H1 (cell line): ENCODE measurements at regions not wholly inside any gene's neighbourhood (a gene's known extent, or its start where the extent isn't known, plus 50 kb on each side); places are given as distances from the start of the nearest gene placed in this dataset.

ENCODE experiments used
- CTCF ChIA-PET: fragments of 300-600 bp; sonication (Branson Sonifier 250); formaldehyde crosslinking; loops from one replicate; lab custom pipeline; 2021; ENCODE audit not compliant: partially characterized antibody; lab: Charles Lee
- POLR2A ChIA-PET: fragments of 300-600 bp; sonication (Branson Sonifier 250); formaldehyde crosslinking; loops from one replicate; lab custom pipeline; 2021; ENCODE audit warnings: inconsistent platforms; ENCODE audit not compliant: partially characterized antibody; lab: Charles Lee
- DNase-seq, 2 experiments: peaks; one replicate each; pipeline versions ENCODE4 v3.0.0 to v3.0.0-alpha.2; 2010 to 2022; ENCODE audit warnings: low spot score in 2 of 2, low read depth in 1 of 2, mixed read lengths in 1 of 2
- FAIRE-seq: peaks from 2 replicates; lab custom pipeline; 2011; peaks lifted over from hg19 to GRCh38; lab: Jason Lieb, UNC
- H2AFZ ChIP-seq: 2 replicates; pipeline ENCODE4 v1.8.1; 2012; ENCODE audit warnings: low read length, inconsistent platforms
- H2AK5ac ChIP-seq: 2 replicates; pipeline ENCODE4 v1.6.1; 2013; ENCODE audit warnings: low read depth, low read length
- H2BK120ac ChIP-seq: replicated peaks from 2 replicates; pipeline ENCODE3; 2013; ENCODE audit warnings: low read depth, low read length, inconsistent platforms
- H2BK12ac ChIP-seq: 2 replicates; pipeline ENCODE4 v1.6.1; 2013; ENCODE audit warnings: low read depth, low read length
- H2BK15ac ChIP-seq: 2 replicates; pipeline ENCODE4 v1.6.1; 2013; ENCODE audit warnings: low read length
- H2BK20ac ChIP-seq: 2 replicates; pipeline ENCODE4 v1.6.1; 2013; ENCODE audit warnings: low read length
- H2BK5ac ChIP-seq: 2 replicates; pipeline ENCODE4 v1.6.1; 2013; ENCODE audit warnings: low read depth, low read length
- H3K14ac ChIP-seq: 2 replicates; pipeline ENCODE4 v1.6.1; 2013; ENCODE audit warnings: inconsistent platforms; ENCODE audit not compliant: insufficient read length
- H3K18ac ChIP-seq: 2 replicates; pipeline ENCODE4 v1.6.1; 2013; ENCODE audit warnings: low read length; ENCODE audit errors: extremely low read depth
- H3K23ac ChIP-seq: 2 replicates; pipeline ENCODE4 v1.6.1; 2013; ENCODE audit warnings: inconsistent platforms; ENCODE audit not compliant: insufficient read length
- H3K23me2 ChIP-seq: 2 replicates; pipeline ENCODE4 v1.6.1; 2013; ENCODE audit warnings: low read depth, low read length
- H3K27ac ChIP-seq: 2 replicates; pipeline ENCODE4 v1.6.1; 2011; ENCODE audit warnings: low read depth, low read length, inconsistent platforms
- H3K27me3 ChIP-seq, 4 experiments: replicated peaks in 1 of 4; 1 replicate in 1 of 4; 2 replicates in 3 of 4; pipeline versions ENCODE4 v1.6.1 to v1.8.1; 2011 to 2013; ENCODE audit warnings: low read length in 3 of 4, mild to moderate bottlenecking in 3 of 4, inconsistent platforms in 2 of 4, mixed read lengths in 2 of 4, moderate library complexity in 1 of 4; ENCODE audit not compliant: control insufficient read depth in 3 of 4, insufficient read depth in 3 of 4; ENCODE audit errors: extremely low read depth in 1 of 4
- H3K36me3 ChIP-seq, 4 experiments: 2 replicates each; pipeline versions ENCODE4 v1.6.1 to v1.8.1; 2011 to 2013; ENCODE audit warnings: mild to moderate bottlenecking in 4 of 4, low read length in 3 of 4, moderate library complexity in 2 of 4, control low read depth in 1 of 4, inconsistent platforms in 1 of 4; ENCODE audit not compliant: insufficient read depth in 4 of 4, control insufficient read depth in 2 of 4
- H3K4ac ChIP-seq: replicated peaks from 2 replicates; pipeline ENCODE3; 2013; ENCODE audit warnings: low read length, low read depth, mixed read lengths, inconsistent platforms; ENCODE audit not compliant: insufficient read length
- H3K4me1 ChIP-seq, 4 experiments: replicated peaks in 1 of 4; 1 replicate in 1 of 4; 2 replicates in 3 of 4; pipeline versions ENCODE4 v1.6.1 to v1.8.1; 2011 to 2013; ENCODE audit warnings: low read length in 3 of 4, inconsistent platforms in 2 of 4, mixed read lengths in 1 of 4; ENCODE audit not compliant: insufficient read depth in 4 of 4, control insufficient read depth in 3 of 4
- H3K4me2 ChIP-seq, 2 experiments: 2 replicates each; pipeline versions ENCODE4 v1.6.1 to v1.8.1; 2011 to 2013; ENCODE audit warnings: low read depth in 2 of 2, low read length in 2 of 2, control low read depth in 1 of 2, inconsistent platforms in 1 of 2, mild to moderate bottlenecking in 1 of 2; ENCODE audit not compliant: insufficient read depth in 1 of 2
- H3K4me3 ChIP-seq, 4 experiments: fragments of 200-600, 300-600 bp in 1 of 4; sonication (generic), shearing (Covaris generic), sonication (Bioruptor Twin) in 1 of 4; 2 replicates each; pipeline versions ENCODE4 v1.5.1 to v1.8.1; 2011 to 2016; ENCODE audit warnings: low read length in 4 of 4, low read depth in 3 of 4, control low read depth in 2 of 4, inconsistent platforms in 2 of 4, mild to moderate bottlenecking in 2 of 4, mixed read lengths in 1 of 4, moderate library complexity in 1 of 4; ENCODE audit not compliant: insufficient read depth in 2 of 4; ENCODE audit errors: extremely low read depth in 1 of 4
- H3K56ac ChIP-seq: replicated peaks from 2 replicates; pipeline ENCODE3; 2013; ENCODE audit warnings: low read depth, mild to moderate bottlenecking, mixed read lengths, low read length, inconsistent platforms; ENCODE audit not compliant: insufficient read length
- H3K79me1 ChIP-seq: 2 replicates; pipeline ENCODE4 v1.6.1; 2013; ENCODE audit warnings: low read depth, low read length, control low read depth
- H3K79me2 ChIP-seq, 2 experiments: 2 replicates each; pipeline versions ENCODE4 v1.6.1 to v1.8.1; 2012 to 2013; ENCODE audit warnings: low read length in 2 of 2, mild to moderate bottlenecking in 2 of 2, inconsistent platforms in 1 of 2; ENCODE audit not compliant: insufficient read depth in 2 of 2, control insufficient read depth in 1 of 2
- H3K9ac ChIP-seq, 4 experiments: replicated peaks in 1 of 4; 1 replicate in 1 of 4; 2 replicates in 3 of 4; pipeline versions ENCODE4 v1.6.1 to v1.8.1; 2011 to 2013; ENCODE audit warnings: low read depth in 3 of 4, low read length in 3 of 4, control low read depth in 2 of 4, mild to moderate bottlenecking in 2 of 4, moderate library complexity in 2 of 4, inconsistent platforms in 1 of 4; ENCODE audit errors: extremely low read depth in 1 of 4
- H3K9me3 ChIP-seq, 2 experiments: 2 replicates each; pipeline versions ENCODE4 v1.6.1 to v1.8.1; 2012 to 2013; ENCODE audit warnings: mild to moderate bottlenecking in 2 of 2, moderate library complexity in 2 of 2, control low read depth in 1 of 2, inconsistent platforms in 1 of 2, low read depth in 1 of 2, low read length in 1 of 2, mixed read lengths in 1 of 2; ENCODE audit not compliant: insufficient read depth in 2 of 2
- H4K20me1 ChIP-seq, 2 experiments: replicated peaks in 1 of 2; 2 replicates each; pipeline versions ENCODE3 to v1.8.1; 2011 to 2013; ENCODE audit warnings: inconsistent platforms in 2 of 2, low read length in 2 of 2, mild to moderate bottlenecking in 1 of 2; ENCODE audit not compliant: insufficient read depth in 2 of 2, control insufficient read depth in 1 of 2
- H4K5ac ChIP-seq: 2 replicates; pipeline ENCODE4 v1.6.1; 2013; ENCODE audit warnings: low read length, low read depth, mixed read lengths, inconsistent platforms; ENCODE audit not compliant: insufficient read length
- H4K8ac ChIP-seq: 2 replicates; pipeline ENCODE4 v1.8.0; 2013; ENCODE audit warnings: mild to moderate bottlenecking, moderate library complexity, low read length, inconsistent platforms; ENCODE audit not compliant: insufficient read depth; ENCODE audit errors: extremely low read depth
- H4K91ac ChIP-seq: replicated peaks from 2 replicates; pipeline ENCODE3; 2013; ENCODE audit warnings: low read length, mixed read lengths, inconsistent platforms; ENCODE audit not compliant: insufficient read length
- CHD2 ChIP-seq: IDR thresholded peaks from 2 replicates; pipeline ENCODE4 v1.6.1; 2012; ENCODE audit warnings: low read length, improper control_type of control experiment
- CTCF ChIP-seq, 3 experiments: IDR thresholded peaks; 1 replicate in 2 of 3; 2 replicates in 1 of 3; pipeline versions ENCODE4 v1.5.1 to v1.6.1; 2011; ENCODE audit warnings: low read length in 3 of 3, mild to moderate bottlenecking in 3 of 3, inconsistent platforms in 2 of 3, low read depth in 1 of 3, moderate library complexity in 1 of 3; ENCODE audit not compliant: insufficient read depth in 1 of 3; ENCODE audit errors: control extremely low read depth in 1 of 3
- EP300 ChIP-seq, 2 experiments: IDR thresholded peaks; 1 replicate in 1 of 2; 2 replicates in 1 of 2; pipeline ENCODE4 v1.6.1; 2011 to 2012; ENCODE audit warnings: low read depth in 2 of 2, low read length in 2 of 2, mild to moderate bottlenecking in 2 of 2, borderline replicate concordance in 1 of 2, inconsistent platforms in 1 of 2, moderate library complexity in 1 of 2
- KDM4A ChIP-seq: IDR thresholded peaks from one replicate; pipeline ENCODE4 v1.7.1; 2012; ENCODE audit warnings: low read depth, mild to moderate bottlenecking, moderate library complexity, low read length, inconsistent platforms; ENCODE audit not compliant: severe bottlenecking
- NRF1 ChIP-seq: IDR thresholded peaks from 2 replicates; pipeline ENCODE4 v1.6.1; 2011; ENCODE audit warnings: mild to moderate bottlenecking, low read depth, low read length, improper control_type of control experiment
- RXRA ChIP-seq: IDR thresholded peaks from 2 replicates; pipeline ENCODE4 v1.6.1; 2011; ENCODE audit warnings: low read depth, mild to moderate bottlenecking, low read length, moderate library complexity; ENCODE audit not compliant: insufficient read depth
- SIRT6 ChIP-seq: IDR thresholded peaks from one replicate; pipeline ENCODE4 v1.7.1; 2012; ENCODE audit warnings: low read length, inconsistent platforms
- SIX5 ChIP-seq: IDR thresholded peaks from 2 replicates; pipeline ENCODE4 v1.6.1; 2011; ENCODE audit warnings: mild to moderate bottlenecking, low read depth, low read length
- SRF ChIP-seq: IDR thresholded peaks from 2 replicates; pipeline ENCODE4 v1.6.1; 2011; ENCODE audit warnings: mild to moderate bottlenecking, low read depth, low read length, moderate library complexity
- TCF12 ChIP-seq: IDR thresholded peaks from 2 replicates; pipeline ENCODE4 v1.6.1; 2011; ENCODE audit warnings: low read depth, mild to moderate bottlenecking, low read length
- USF2 ChIP-seq: IDR thresholded peaks from 2 replicates; pipeline ENCODE4 v1.6.1; 2011; ENCODE audit warnings: low read length, improper control_type of control experiment
- ZNF274 ChIP-seq: IDR thresholded peaks from 2 replicates; pipeline ENCODE4 v1.7.0; 2012; ENCODE audit warnings: low read length, borderline replicate concordance; ENCODE audit errors: extremely low read depth
- WGBS, 2 experiments: shearing (Covaris generic) in 1 of 2; methylation state at CpG; one replicate each; pipeline versions ENCODE4 v1.1.6 to v1.1.7; 2013 to 2015; ENCODE audit warnings: low lambda C conversion rate in 2 of 2, mixed read lengths in 2 of 2, inconsistent platforms in 1 of 2, low coverage in 1 of 2, missing lambda C conversion rate in 1 of 2; ENCODE audit not compliant: insufficient replicate concordance in 2 of 2, insufficient coverage in 1 of 2, insufficient read length in 1 of 2; ENCODE audit errors: extremely low coverage in 1 of 2, missing lambda C conversion rate in 1 of 2; 5-methylcytosine and 5-hydroxymethylcytosine counted together

DNA sequence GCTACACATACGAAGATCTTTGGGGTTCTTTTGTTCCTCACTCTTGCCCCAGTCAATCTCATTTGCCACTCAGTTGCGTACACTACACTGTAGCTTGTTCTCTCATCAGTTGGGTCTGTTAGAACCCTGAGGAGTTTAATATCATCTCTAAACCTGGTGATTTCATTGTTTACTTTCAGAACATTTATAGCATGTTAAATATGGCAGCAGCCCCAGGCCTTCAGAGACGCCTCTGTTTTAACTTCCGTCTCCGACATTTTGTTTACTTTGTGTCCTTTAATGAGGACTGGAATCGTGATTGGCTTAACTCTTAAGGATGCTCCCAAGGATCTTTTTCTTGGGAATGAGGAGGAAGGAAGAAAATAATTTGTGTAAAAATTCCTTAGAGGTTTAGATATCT is 510.1 kb downstream of the NR2F1-AS1 start:
- no peak overlapping the region for H2AK5ac ChIP-seq
- no peak overlapping the region for H3K4me2 ChIP-seq
- no peak overlapping the region for H4K91ac ChIP-seq
- H4K8ac ChIP-seq: no peak overlapping the region
- no peaks in the 10 kb centered on the region for H3K79me2 ChIP-seq
- no peak overlapping the region for H3K14ac ChIP-seq
- POLR2A ChIA-PET: no interaction called here
- H2BK15ac ChIP-seq: no peak overlapping the region
- FAIRE-seq (no peak), DNase-seq (no peak)
- H2AFZ ChIP-seq: no peak overlapping the region
- no peak overlapping the region for H3K4ac ChIP-seq
- no peak overlapping the region for H2BK120ac ChIP-seq
- no peak overlapping the region for H4K5ac ChIP-seq
- H2BK20ac ChIP-seq: no peak overlapping the region
- H3K79me1 ChIP-seq: no peaks in the 10 kb centered on the region
- H3K23me2 ChIP-seq: no peaks in the 10 kb centered on the region
- H3K9ac ChIP-seq: no peak overlapping the region
- no peak overlapping the region for H3K23ac ChIP-seq
- no peaks in the 10 kb centered on the region; a peak in 1 of 7 replicates for H3K4me1 ChIP-seq
- CTCF ChIA-PET: no interaction called here
- H2BK5ac ChIP-seq: no peak overlapping the region
- no peak overlapping the region for H2BK12ac ChIP-seq
- H4K20me1 ChIP-seq: no peaks in the 10 kb centered on the region
- no peaks in the 10 kb centered on the region for H3K27me3 ChIP-seq
- no peak overlapping the region for H3K56ac ChIP-seq
- H3K27ac ChIP-seq: no peak overlapping the region
- WGBS, 2 experiments: 90% methylated on average over 6 of the region's 6 CpGs; no CpG with 5 or more reads in 1 of the 2 experiments
- H3K36me3 ChIP-seq: no peaks in the 10 kb centered on the region
- no peak overlapping the region for H3K18ac ChIP-seq
- no peak overlapping the region for H3K4me3 ChIP-seq
- no peaks in the 10 kb centered on the region for H3K9me3 ChIP-seq
- TF ChIP-seq RXRA (no peak), CTCF (IDR thresholded peaks at IDR 0.05; ENCODE audit: control extremely low read depth in 1 of 3, insufficient read depth in 1 of 3, low read depth in 1 of 3, low read length in 3 of 3) (no peak), USF2 (no peak), ZNF274 (no peak), CHD2 (no peak), TCF12 (no peak), EP300 (IDR thresholded peaks at IDR 0.05; ENCODE audit: borderline replicate concordance in 1 of 2, low read depth in 2 of 2, low read length in 2 of 2) (no peak), SIX5 (no peak), SIRT6 (no peak), SRF (no peak), NRF1 (no peak), KDM4A (no peak)
